Motor neuron (in vitro differentiated cells): ENCODE measurements at regions not wholly inside any gene's neighbourhood (a gene's known extent, or its start where the extent isn't known, plus 50 kb on each side); places are given as distances from the start of the nearest gene placed in this dataset.
A peak's percentile ranks its signal among the peaks of the same experiment; 100 is the strongest.
"Not testable (repeated sequence)": the region's sequence is repeated elsewhere in the genome, so short reads cannot be mapped to it uniquely, and the experiment has no call there.

ENCODE experiments used
- ATAC-seq, 8 experiments: fragments of 200-7000 bp; cut with Tn5 transposase; replicated peaks in 6 of 8; 2 replicates each; pipeline ENCODE4 v1.8.0; 2021; ENCODE audit warnings: mild to moderate bottlenecking in 8 of 8, moderate library complexity in 8 of 8
- H3K27ac ChIP-seq, 2 donors: fragments of 250-450 bp; sonication (Bioruptor Pico); 2 replicates each; pipeline ENCODE4 v1.9.0; 2021; ENCODE audit warnings: antibody characterized with exemption in 2 of 2, mild to moderate bottlenecking in 2 of 2, moderate library complexity in 1 of 2
- H3K4me1 ChIP-seq, 2 donors: fragments of 250-450 bp; sonication (Bioruptor Pico); replicated peaks in 1 of 2; 2 replicates each; pipeline ENCODE4 v1.6.1; 2021; ENCODE audit warnings: antibody characterized with exemption in 2 of 2, mild to moderate bottlenecking in 2 of 2, moderate library complexity in 1 of 2
- H3K4me3 ChIP-seq, 5 donors: fragments of 250-450 bp; sonication (Bioruptor Pico); 2 replicates each; pipeline ENCODE4 v1.9.0; 2021; ENCODE audit warnings: antibody characterized with exemption in 5 of 5, mild to moderate bottlenecking in 5 of 5, moderate library complexity in 4 of 5
- WGBS, 10 experiments: fragments of 450-650 bp; shearing (Covaris generic); methylation state at CpG; one replicate each; pipeline ENCODE4 v1.0.0; 2022; 5-methylcytosine and 5-hydroxymethylcytosine counted together
- in situ Hi-C, 9 experiments: fragments of 400-800 bp; cut with MboI; loops; one replicate each; pipeline ENCODE4 v1.15.0; 2021; ENCODE audit warnings: low sequenced_read_pairs in 9 of 9, low pct_unique_long_range_greater_than_20kb in 2 of 9; ENCODE audit not compliant: unreplicated experiment in 9 of 9

DNA sequence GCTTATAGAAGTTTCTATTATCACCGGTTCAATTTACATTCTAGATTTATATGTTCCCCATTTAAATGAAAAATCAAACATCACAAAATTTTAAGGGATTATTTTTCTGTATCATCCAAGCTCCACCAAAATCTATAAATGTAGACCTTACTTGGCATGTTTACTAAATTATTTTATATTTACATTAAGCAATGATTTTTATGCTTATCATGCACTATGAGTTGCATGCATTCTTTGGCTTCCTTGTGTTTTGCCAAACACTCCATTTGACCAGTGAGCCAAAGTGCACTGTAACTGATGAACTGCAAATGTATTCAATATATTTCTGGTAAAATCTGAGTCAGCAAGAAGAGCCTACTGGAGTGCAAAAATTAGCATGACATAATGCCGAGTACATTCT is 595.5 kb upstream of the PCDH7 start:
- H3K4me3 ChIP-seq, in situ Hi-C loops, H3K4me1 ChIP-seq, H3K27ac ChIP-seq: not testable (repeated sequence)
- ATAC-seq: peak in 1 of 8 experiments; percentile 31
- 30 to 100% (median 50%) methylated on average over 1 of the region's 2 CpGs; no CpG with 5 or more reads in 3 of the 10 experiments for WGBS, 10 experiments

DNA sequence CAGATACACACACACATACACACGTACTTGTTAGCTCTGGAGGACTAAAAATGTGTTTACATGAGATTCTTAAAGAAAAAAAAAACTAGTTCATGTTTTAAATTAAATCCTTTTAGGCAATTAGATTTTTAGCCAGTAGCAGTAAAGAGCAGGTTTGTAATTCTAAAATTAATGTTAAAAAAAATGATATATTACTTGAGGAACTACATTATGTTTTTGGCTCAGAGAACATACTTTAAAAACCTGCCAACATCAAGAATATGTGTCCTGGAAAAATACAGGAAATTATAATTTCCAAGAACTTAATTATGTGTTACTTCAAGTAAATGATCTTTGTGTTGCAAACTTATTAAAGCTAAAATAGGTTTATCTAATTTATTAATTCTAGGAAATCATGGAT is 594.3 kb upstream of the PCDH7 start:
- WGBS, 10 experiments: 0 to 100% (median 50%) methylated on average over 1 of the region's 1 CpG; no CpG with 5 or more reads in 1 of the 10 experiments
- no peak for ATAC-seq
- Histone ChIP-seq H3K4me3 (no peak overlapping the region), H3K27ac (no peak overlapping the region), H3K4me1 (no peaks in the 10 kb centered on the region)
- in situ Hi-C loops: no loop called here

DNA sequence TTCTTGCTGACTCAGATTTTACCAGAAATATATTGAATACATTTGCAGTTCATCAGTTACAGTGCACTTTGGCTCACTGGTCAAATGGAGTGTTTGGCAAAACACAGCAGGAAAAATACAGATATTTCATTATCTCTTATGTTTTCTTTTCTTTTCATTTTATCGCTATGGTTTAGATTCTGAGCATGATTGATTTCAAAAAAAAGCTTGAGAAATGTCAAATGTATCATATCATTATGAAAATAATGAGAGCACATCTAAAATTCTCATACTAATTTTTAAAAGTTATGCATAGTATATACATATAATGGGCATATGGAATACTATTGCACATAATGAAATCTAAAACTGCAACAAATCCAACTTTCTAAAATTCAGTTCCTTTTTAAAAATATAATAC is 593.8 kb upstream of the PCDH7 start:
- no peak for ATAC-seq
- in situ Hi-C loops: no loop called here
- no peak overlapping the region for H3K27ac ChIP-seq
- WGBS, 10 experiments: 0 to 100% (median 88%) methylated on average over 1 of the region's 1 CpG; no CpG with 5 or more reads in 5 of the 10 experiments
- no peak overlapping the region for H3K4me3 ChIP-seq
- no peaks in the 10 kb centered on the region for H3K4me1 ChIP-seq

DNA sequence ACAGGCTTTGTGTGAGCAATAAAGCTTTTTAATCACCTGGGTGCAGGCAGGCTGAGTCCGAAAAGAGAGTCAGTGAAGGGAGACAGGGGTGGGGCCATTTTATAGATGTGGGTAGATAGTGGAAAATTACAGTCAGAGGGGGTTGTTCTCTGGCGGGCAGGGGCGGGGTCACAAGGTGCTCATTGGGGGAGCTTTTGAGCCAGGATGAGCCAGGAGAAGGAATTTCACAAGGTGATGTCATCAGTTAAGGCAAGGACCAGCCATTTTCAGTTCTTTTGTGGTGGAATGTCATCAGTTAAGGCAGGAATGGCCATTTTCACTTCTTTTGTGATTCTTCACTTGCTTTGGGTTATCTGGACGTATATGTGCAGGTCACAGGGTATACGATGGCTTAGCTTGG is 571.3 kb upstream of the PCDH7 start:
- H3K4me1 ChIP-seq, in situ Hi-C loops, H3K4me3 ChIP-seq, ATAC-seq, H3K27ac ChIP-seq: not testable (repeated sequence)
- 0 to 100% (median 72%) methylated on average over 1 to 3 of the region's 5 CpGs; no CpG with 5 or more reads in 3 of the 10 experiments for WGBS, 10 experiments

DNA sequence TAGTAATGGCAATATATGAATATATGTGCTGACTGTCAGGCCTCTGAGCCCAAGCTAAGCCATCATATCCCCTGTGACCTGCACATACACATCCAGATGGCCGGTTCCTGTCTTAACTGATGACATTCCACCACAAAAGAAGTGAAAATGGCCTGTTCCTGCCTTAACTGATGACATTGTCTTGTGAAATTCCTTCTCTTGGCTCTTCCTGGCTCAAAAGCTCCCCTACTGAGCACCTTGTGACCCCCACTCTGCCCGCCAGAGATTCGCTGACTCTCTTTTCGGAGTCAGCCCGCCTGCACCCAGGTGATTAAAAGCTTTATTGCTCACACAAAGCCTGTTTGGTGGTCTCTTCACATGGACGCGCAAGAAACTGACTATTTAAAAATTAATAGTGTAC is 570.6 kb upstream of the PCDH7 start:
- H3K4me3 ChIP-seq, H3K4me1 ChIP-seq, ATAC-seq, H3K27ac ChIP-seq, in situ Hi-C loops: not testable (repeated sequence)
- 35 to 92% (median 77%) methylated on average over 2 to 5 of the region's 7 CpGs; no CpG with 5 or more reads in 2 of the 10 experiments for WGBS, 10 experiments

DNA sequence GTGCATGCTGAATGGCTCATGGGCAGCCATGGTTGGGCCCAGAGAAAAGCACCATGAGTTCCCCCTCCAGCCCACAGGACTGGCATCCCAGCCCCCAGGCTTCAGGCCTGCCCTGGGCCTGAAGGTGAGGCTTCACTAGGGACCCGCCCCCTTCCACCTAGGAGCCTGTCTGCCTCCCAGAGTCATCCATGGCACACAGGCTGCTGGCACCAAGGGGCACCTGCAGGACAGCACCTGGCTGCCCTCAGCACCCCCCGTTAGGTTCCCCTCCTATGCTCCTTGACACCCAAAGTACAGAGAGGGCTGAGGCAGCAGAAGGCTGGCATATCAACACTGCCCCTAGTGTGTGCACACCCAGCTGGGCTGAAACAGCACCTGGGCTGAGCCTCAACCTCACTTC is 566.7 kb upstream of the PCDH7 start:
- Histone ChIP-seq H3K4me1 (no peaks in the 10 kb centered on the region), H3K27ac (no peak overlapping the region), H3K4me3 (no peak overlapping the region)
- in situ Hi-C loops: no loop called here
- 17 to 80% methylated on average over 1 of the region's 2 CpGs; no CpG with 5 or more reads in 8 of the 10 experiments for WGBS, 10 experiments
- ATAC-seq: no peak

DNA sequence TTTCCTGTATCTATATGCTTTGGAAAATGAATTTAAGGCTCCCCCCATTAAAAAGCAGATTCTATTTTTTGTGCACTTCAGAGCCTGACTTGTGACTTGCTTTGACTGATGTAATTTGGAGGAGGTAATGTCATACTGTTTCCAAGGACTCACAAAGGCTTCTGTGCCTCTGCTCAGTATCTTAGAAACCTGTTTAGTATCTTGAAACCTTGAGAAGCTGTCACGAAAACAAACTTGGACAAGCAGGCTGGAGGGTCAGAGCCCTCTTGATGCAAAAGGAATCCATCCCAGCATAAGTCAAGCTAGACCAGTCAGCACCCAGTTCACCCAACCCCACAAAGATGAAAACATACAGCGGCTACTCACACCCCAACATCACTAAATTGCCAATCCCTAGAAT is 560.0 kb upstream of the PCDH7 start:
- ATAC-seq: peak in 1 of 8 experiments; percentile 96
- H3K4me1 ChIP-seq: peaks cover 0 to 4% of the 10 kb centered on the region in 2 donors
- 0 to 100% (median 15%) methylated on average over 1 to 2 of the region's 2 CpGs; no CpG with 5 or more reads in 3 of the 10 experiments for WGBS, 10 experiments
- in situ Hi-C loops: no loop called here
- no peak overlapping the region for H3K27ac ChIP-seq
- no peak overlapping the region for H3K4me3 ChIP-seq

DNA sequence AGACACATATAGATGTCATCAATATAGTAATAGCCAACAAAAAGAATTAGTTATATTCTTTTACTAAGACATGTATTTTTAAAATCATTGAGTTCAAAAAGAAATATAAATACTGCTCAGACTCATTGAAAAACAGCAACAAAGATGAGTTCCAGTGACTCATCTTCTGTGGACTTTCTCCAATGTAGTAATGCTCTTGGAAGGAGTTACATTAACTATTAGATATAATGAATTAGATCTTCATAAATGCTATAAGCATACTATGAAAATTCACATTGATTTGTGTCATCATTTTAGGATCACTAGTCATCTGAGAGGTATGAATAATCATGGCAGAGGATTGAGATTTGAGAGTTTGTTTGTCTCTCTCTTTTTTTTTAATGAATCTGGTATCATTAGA is 547.8 kb upstream of the PCDH7 start:
- H3K27ac ChIP-seq: no peak overlapping the region
- no peaks in the 10 kb centered on the region for H3K4me1 ChIP-seq
- no peak for ATAC-seq
- H3K4me3 ChIP-seq: no peak overlapping the region
- in situ Hi-C loops: no loop called here

DNA sequence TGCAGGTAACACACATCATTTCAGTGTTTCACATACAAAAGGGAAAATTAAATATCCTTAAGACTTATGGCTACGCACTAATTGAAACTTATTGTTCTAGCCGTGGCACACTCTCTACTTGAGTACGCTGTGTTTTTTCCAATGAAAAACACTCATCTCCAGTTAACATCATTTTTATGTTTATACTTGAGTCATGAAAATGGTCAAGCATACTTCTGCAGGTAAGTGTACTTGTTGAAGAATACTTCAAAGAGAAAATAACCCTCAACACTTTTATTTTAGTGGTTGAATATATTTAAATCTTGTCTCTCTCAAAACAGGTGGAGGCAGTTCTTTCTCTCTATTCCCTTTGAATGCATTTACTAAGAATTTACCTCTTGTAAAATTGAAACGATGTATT is 538.7 kb upstream of the PCDH7 start:
- WGBS, 10 experiments: 37 to 100% (median 83%) methylated on average over 1 to 4 of the region's 4 CpGs
- H3K4me3 ChIP-seq: no peak overlapping the region
- in situ Hi-C loops: no loop called here
- ATAC-seq: no peak
- no peaks in the 10 kb centered on the region for H3K4me1 ChIP-seq
- no peak overlapping the region for H3K27ac ChIP-seq

DNA sequence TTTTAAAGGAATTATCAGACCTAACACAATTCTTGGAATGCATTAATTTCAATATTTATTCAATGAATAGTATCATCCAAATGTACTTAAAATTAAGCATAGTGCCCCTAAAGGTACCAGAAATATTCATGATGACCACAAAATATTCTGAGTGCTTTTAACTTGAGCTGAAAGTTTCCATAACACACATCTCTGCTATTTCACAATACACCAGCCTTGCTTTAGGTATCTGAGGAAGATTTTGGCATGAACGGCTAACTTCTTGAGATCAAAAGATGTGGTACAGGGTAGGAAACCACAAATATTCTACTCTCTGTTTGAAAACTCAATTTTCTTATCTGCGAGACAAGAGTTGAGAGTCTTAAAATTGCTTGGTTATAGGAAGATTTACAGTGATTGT is 538.3 kb upstream of the PCDH7 start:
- in situ Hi-C loops: no loop called here

DNA sequence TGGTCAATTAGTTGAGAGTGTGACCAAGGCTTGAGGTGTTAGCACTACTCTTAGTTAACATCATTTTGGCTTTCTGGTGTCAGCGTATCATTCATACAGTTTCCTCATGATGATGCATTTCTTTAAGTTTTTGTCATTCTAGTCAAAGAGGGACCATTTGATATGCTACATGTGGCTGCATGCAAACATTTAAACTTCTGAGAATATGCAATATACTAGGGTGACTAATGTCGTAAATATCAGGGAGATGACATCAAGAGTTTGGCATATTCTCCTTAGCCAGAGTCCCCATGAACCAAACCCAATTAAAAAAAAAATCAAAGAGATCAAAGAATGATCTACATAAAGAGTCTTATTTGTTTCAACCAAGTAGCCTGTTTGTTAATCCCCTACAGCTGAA is 537.4 kb upstream of the PCDH7 start:
- 0 to 100% (median 90%) methylated on average over 1 to 2 of the region's 2 CpGs; no CpG with 5 or more reads in 1 of the 10 experiments for WGBS, 10 experiments
- peak in 1 of 8 experiments; percentile 33 for ATAC-seq
- H3K4me1 ChIP-seq: no peaks in the 10 kb centered on the region
- H3K27ac ChIP-seq: no peak overlapping the region
- H3K4me3 ChIP-seq: no peak overlapping the region
- in situ Hi-C loops: no loop called here

More for the DNA sequence above, 538.3 kb upstream of the PCDH7 start:
- no peak overlapping the region for H3K4me3 ChIP-seq
- no peak overlapping the region for H3K27ac ChIP-seq
- ATAC-seq: no peak
- 0 to 100% (median 52%) methylated on average over 1 to 2 of the region's 2 CpGs; no CpG with 5 or more reads in 4 of the 10 experiments for WGBS, 10 experiments
- no peaks in the 10 kb centered on the region for H3K4me1 ChIP-seq

DNA sequence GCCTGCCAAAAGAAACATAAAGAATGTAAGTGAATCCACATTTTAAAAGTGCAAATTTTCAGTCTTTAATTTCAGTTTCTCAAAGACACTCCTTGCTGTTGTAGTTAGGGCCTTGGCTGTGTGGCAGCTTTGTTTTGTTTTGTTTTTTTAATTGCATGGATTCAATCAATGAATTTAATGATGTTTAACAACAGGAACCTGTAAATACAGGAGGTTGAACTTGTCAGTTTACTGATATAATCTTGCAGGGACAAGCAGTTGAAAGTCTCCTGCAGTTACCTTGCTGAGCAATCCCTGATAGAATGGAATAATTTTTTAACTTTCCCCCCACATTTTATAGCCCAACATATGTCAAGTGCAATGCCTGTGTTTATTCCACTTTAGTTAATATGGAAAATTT is 528.3 kb upstream of the PCDH7 start:
- in situ Hi-C loops: no loop called here
- no peak for ATAC-seq
- Histone ChIP-seq H3K4me1 (no peaks in the 10 kb centered on the region), H3K4me3 (no peak overlapping the region), H3K27ac (no peak overlapping the region)

DNA sequence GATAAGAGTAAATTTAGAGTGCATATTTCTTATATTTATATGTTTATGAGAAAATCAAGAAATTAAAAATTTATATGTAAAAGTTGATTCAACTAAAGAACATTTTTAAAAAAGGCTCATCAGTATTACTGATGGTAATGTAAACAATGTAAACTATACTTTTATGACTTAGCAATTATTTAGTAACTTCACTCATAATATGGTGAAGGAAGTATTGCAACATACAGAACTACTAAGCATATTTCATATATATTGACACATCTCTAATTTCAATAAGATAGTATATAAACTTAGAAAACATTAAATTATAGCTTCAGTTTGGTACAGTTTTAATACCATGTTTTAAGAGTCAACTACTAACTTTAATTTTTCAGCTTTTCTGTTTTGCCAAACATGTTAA is 512.8 kb upstream of the PCDH7 start:
- H3K4me1 ChIP-seq: no peaks in the 10 kb centered on the region
- H3K4me3 ChIP-seq: no peak overlapping the region
- no peak for ATAC-seq
- H3K27ac ChIP-seq: no peak overlapping the region
- in situ Hi-C loops: no loop called here

DNA sequence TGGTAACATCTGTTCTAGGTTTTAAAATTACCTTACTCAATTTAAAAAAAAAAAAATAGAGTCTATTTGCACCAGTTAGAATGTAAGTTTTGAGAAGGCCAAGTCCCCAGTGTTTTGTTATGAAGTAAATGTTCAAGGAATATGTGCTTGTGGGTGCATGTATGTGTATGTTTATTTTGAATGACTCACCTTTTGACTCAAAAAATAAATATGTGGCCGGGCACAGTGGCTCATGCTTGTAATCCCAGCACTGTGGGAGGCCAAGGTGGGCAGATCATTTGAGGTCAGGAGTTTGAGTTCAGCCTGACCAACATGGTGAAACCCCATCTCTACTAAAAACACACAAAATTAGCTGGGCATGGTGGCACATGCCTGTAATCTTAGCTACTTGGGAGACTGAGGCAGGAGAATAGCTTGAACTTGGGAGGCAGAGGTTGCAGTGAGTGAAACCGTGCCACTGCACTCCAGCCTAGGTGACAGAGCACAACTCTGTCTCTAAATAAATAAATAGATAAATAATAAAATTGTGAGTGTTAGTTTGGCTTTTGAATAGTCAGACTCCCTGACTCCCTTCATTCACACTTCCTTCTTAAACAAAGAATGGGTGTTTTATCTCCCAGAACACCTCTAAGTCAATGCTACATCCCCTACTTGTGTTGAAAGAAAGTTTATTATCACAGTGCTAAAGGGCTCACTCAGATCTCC is 511.3 kb upstream of the PCDH7 start:
- no peak for ATAC-seq
- Histone ChIP-seq H3K4me3 (no peak overlapping the region), H3K27ac (no peak overlapping the region), H3K4me1 (no peaks in the 10 kb centered on the region)
- in situ Hi-C loops: no loop called here
- 0 to 88% (median 40%) methylated on average over 1 to 2 of the region's 2 CpGs; no CpG with 5 or more reads in 5 of the 10 experiments for WGBS, 10 experiments
